ENCODE measurements at regions not wholly inside any gene's neighbourhood (a gene's known extent, or its start where the extent isn't known, plus 50 kb on each side); places are given as distances from the start of the nearest gene placed in this dataset.

- H3K4me3 Mint-ChIP-seq, result no peak overlapping the region
- H3K27me3 Mint-ChIP-seq, result peaks cover 18% of the 10 kb centered on the region
- no peaks in the 10 kb centered on the region for H3K9me3 Mint-ChIP-seq
- no peak overlapping the region for H3K27ac Mint-ChIP-seq
- H3K36me3 Mint-ChIP-seq, result no peaks in the 10 kb centered on the region
- ATAC-seq, result no peak
- peaks cover 3% of the 10 kb centered on the region for H3K4me1 Mint-ChIP-seq
Measured at GRCh38 chr7:83861-84632, 108.3 kb upstream of the FAM20C start.

- Mint-ChIP-seq H3K27me3 (peaks cover 12% of the 10 kb centered on the region), H3K4me3 (no peak overlapping the region), H3K9me3 (no peaks in the 10 kb centered on the region), H3K4me1 (peaks cover 9% of the 10 kb centered on the region), H3K36me3 (no peaks in the 10 kb centered on the region), H3K27ac (no peak overlapping the region)
- ATAC-seq, result no peak
Measured at GRCh38 chr7:84633-85020, 107.7 kb upstream of the FAM20C start.

GRCh38 chr7:85074-85882 is 107.1 kb upstream of the FAM20C start:
- Mint-ChIP-seq H3K27me3 (peaks cover 7% of the 10 kb centered on the region), H3K4me3 (no peak overlapping the region), H3K4me1 (peaks cover 16% of the 10 kb centered on the region), H3K9me3 (no peaks in the 10 kb centered on the region), H3K27ac (no peak overlapping the region), H3K36me3 (no peaks in the 10 kb centered on the region)
- ATAC-seq, result no peak

- H3K4me1 Mint-ChIP-seq, result peaks cover 22% of the 10 kb centered on the region
- no peaks in the 10 kb centered on the region for H3K9me3 Mint-ChIP-seq
- H3K27me3 Mint-ChIP-seq, result peaks cover 7% of the 10 kb centered on the region
- no peaks in the 10 kb centered on the region for H3K36me3 Mint-ChIP-seq
- ATAC-seq, result no peak
- no peak overlapping the region for H3K27ac Mint-ChIP-seq
- no peak overlapping the region for H3K4me3 Mint-ChIP-seq
Measured at GRCh38 chr7:85883-86515, 106.4 kb upstream of the FAM20C start.

GRCh38 chr7:86629-87028 is 105.7 kb upstream of the FAM20C start:
- H3K4me3 Mint-ChIP-seq, result no peak overlapping the region
- H3K9me3 Mint-ChIP-seq, result no peaks in the 10 kb centered on the region
- ATAC-seq, result no peak
- peaks cover 22% of the 10 kb centered on the region for H3K4me1 Mint-ChIP-seq
- H3K27ac Mint-ChIP-seq, result no peak overlapping the region
- H3K36me3 Mint-ChIP-seq, result no peaks in the 10 kb centered on the region
- peaks cover 7% of the 10 kb centered on the region for H3K27me3 Mint-ChIP-seq

GRCh38 chr7:87047-87446 is 105.3 kb upstream of the FAM20C start:
- H3K27me3 Mint-ChIP-seq, result peaks cover 7% of the 10 kb centered on the region
- no peaks in the 10 kb centered on the region for H3K36me3 Mint-ChIP-seq
- H3K4me3 Mint-ChIP-seq, result no peak overlapping the region
- H3K27ac Mint-ChIP-seq, result no peak overlapping the region
- peaks cover 22% of the 10 kb centered on the region for H3K4me1 Mint-ChIP-seq
- no peaks in the 10 kb centered on the region for H3K9me3 Mint-ChIP-seq
- ATAC-seq, result no peak

- H3K9me3 Mint-ChIP-seq, result no peaks in the 10 kb centered on the region
- ATAC-seq, result no peak
- H3K27me3 Mint-ChIP-seq, result peaks cover 13% of the 10 kb centered on the region
- no peak overlapping the region for H3K4me3 Mint-ChIP-seq
- peaks cover 22% of the 10 kb centered on the region for H3K4me1 Mint-ChIP-seq
- H3K27ac Mint-ChIP-seq, result no peak overlapping the region
- no peaks in the 10 kb centered on the region for H3K36me3 Mint-ChIP-seq
Measured at GRCh38 chr7:87671-88070, 104.7 kb upstream of the FAM20C start.

- H3K9me3 Mint-ChIP-seq, result no peaks in the 10 kb centered on the region
- peaks cover 22% of the 10 kb centered on the region for H3K4me1 Mint-ChIP-seq
- H3K4me3 Mint-ChIP-seq, result no peak overlapping the region
- peaks cover 19% of the 10 kb centered on the region for H3K27me3 Mint-ChIP-seq
- no peaks in the 10 kb centered on the region for H3K36me3 Mint-ChIP-seq
- ATAC-seq, result no peak
- no peak overlapping the region for H3K27ac Mint-ChIP-seq
Measured at GRCh38 chr7:88095-88926, 104.1 kb upstream of the FAM20C start.

- no peaks in the 10 kb centered on the region for H3K36me3 Mint-ChIP-seq
- H3K9me3 Mint-ChIP-seq, result no peaks in the 10 kb centered on the region
- ATAC-seq, result peak; percentile 3
- H3K27me3 Mint-ChIP-seq, result peaks cover 25% of the 10 kb centered on the region
- H3K27ac Mint-ChIP-seq, result no peak overlapping the region
- no peak overlapping the region for H3K4me3 Mint-ChIP-seq
- H3K4me1 Mint-ChIP-seq, result peaks cover 22% of the 10 kb centered on the region
Measured at GRCh38 chr7:88927-89231, 103.5 kb upstream of the FAM20C start.

GRCh38 chr7:89232-90019 is 102.9 kb upstream of the FAM20C start:
- Mint-ChIP-seq H3K4me1 (peaks cover 22% of the 10 kb centered on the region), H3K27me3 (peaks cover 30% of the 10 kb centered on the region), H3K9me3 (no peaks in the 10 kb centered on the region), H3K36me3 (no peaks in the 10 kb centered on the region), H3K27ac (no peak overlapping the region), H3K4me3 (no peak overlapping the region)
- peak; percentile 49 for ATAC-seq

- H3K27me3 Mint-ChIP-seq, result peaks cover 40% of the 10 kb centered on the region
- no peaks in the 10 kb centered on the region for H3K36me3 Mint-ChIP-seq
- peak; percentile 66 for ATAC-seq
- H3K4me1 Mint-ChIP-seq, result peaks cover 22% of the 10 kb centered on the region
- no peaks in the 10 kb centered on the region for H3K9me3 Mint-ChIP-seq
- no peak overlapping the region for H3K27ac Mint-ChIP-seq
- H3K4me3 Mint-ChIP-seq, result no peak overlapping the region
Measured at GRCh38 chr7:90111-91063, 102.0 kb upstream of the FAM20C start.

GRCh38 chr7:91396-92175 is 100.8 kb upstream of the FAM20C start:
- Mint-ChIP-seq H3K9me3 (no peaks in the 10 kb centered on the region), H3K27me3 (peaks cover 45% of the 10 kb centered on the region), H3K4me1 (peaks cover 22% of the 10 kb centered on the region), H3K27ac (no peak overlapping the region), H3K36me3 (no peaks in the 10 kb centered on the region), H3K4me3 (no peak overlapping the region)
- ATAC-seq, result no peak

GRCh38 chr7:92231-92674 is 100.1 kb upstream of the FAM20C start:
- H3K4me1 Mint-ChIP-seq, result peaks cover 22% of the 10 kb centered on the region
- peaks cover 43% of the 10 kb centered on the region for H3K27me3 Mint-ChIP-seq
- no peak overlapping the region for H3K27ac Mint-ChIP-seq
- no peak overlapping the region for H3K4me3 Mint-ChIP-seq
- ATAC-seq, result no peak
- H3K36me3 Mint-ChIP-seq, result no peaks in the 10 kb centered on the region
- peaks cover 4% of the 10 kb centered on the region for H3K9me3 Mint-ChIP-seq
